ENCODE measurements at regions not wholly inside any gene's neighbourhood (a gene's known extent, or its start where the extent isn't known, plus 50 kb on each side); places are given as distances from the start of the nearest gene placed in this dataset.
"Not testable (repeated sequence)": the region's sequence is repeated elsewhere in the genome, so short reads cannot be mapped to it uniquely, and the experiment has no call there.

DNA sequence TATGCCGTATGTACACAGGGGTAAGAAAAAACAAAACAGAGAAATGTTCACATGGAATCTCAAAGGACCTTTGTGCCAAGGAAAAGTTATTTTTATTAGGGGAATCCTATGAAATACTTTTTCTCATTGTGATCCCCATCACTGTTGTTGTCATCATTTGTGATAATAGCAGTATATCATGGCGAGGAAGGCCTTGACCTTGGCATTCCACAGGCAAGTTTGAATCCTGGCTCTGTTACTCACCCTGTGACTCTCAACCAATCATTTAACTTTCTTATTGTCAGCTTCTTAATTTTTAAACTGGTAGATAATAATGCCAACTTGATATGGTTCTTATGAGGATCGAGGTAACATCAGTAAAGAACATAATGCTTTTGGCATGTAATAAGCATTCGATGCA is 142.2 kb upstream of the DDHD1 start:
- DNase-seq (ENCODE audit: low read depth) = no peak

DNA sequence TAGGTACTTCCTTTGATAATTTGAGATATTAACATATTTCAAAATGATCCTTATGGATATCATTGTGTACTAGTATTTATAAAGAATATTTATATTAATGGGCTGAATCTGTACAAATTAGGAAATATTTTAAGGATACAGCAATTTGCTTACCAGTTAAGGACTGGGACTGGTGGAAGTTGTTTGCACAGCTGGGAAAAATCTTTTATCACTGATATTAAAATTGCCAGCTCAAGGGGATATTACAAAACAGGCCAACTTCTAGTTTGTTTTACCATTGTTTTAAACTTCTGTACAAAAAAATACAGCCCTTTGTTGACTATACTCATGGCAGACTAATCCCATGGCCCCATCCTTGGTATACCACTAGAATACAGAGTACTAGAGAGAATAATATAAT is 133.2 kb upstream of the DDHD1 start:
- DNase-seq (ENCODE audit: low read depth) = no peak

DNA sequence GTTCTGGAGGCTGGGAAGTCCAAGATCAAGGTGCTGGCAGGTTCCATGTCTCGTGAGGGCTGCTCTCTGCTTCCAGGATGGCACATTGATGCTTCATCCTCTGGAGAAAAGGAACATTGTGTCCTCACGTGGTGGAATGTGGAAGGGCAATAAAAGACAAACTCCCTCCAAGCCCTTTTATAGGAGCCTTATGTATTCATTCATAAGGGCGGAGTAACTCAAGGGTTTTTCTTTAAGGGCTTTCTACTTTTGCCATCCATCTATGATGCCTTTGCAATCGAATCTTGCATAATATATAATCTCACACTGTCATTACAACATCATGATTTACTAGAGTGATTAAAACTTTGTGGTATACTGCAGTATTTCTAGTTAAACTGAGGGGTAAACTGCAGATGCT is 132.7 kb upstream of the DDHD1 start:
- no peak for DNase-seq (ENCODE audit: low read depth)

DNA sequence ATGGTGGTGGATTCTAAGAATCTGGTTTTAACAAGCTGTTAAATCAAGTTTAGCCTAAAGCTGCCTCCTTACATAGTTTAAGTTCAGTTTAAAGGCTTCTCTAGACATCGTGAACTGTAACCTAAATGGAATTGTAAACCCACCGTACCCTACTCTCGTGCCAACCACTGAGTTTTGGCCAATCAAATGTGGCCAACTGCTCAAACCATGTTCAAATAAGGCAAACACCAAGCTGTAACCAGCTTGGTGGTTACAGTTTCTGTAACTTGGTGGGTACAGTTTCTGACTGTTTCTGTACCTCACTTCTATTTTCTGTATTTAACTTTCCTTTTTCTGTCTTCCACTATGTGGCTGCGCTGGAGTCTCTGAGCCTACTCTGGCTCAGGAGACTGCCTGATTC is 131.9 kb upstream of the DDHD1 start:
- no peak for DNase-seq (ENCODE audit: low read depth)

DNA sequence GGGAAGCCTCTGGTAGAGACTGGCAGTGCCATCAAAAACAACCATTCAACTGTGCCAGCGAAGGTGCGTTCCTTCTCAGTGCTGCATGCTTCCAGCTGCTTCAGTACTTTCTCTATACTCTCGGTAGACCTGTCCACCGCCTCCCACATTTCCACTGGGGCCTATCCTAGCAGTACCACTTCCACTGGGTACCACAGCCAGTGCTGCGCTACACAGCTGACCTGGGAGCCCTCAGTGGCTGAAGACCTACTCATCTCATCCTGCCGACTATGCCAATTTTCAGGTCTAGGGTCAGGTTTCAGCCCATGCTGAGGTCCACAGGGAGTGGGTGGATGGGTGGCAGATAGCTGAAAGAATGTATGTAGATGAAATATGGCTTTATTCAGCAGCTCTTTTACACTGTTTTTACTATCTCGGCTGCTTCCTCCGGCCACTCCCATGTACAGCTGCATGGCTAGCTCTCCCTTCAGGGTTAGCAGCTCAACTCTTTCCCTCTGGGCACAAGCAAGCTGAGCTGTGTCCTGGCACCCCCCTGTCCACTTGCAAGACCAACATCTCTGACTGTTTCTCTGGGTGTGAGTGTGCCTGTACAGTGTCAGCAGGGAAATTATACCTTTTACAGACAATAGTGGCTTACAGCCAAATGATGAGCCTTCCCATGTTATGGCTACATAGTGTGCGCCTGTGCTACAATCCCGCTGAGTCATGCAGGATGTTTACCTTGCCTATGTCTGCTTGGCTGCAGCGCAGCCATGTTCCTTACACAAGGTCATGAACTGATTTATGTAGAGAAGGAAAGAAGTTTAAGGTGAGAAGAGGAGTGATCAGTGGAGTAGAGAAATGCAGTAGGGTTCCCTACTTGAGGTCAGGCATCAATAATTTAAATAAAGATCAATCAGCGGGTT is 125.7 kb upstream of the DDHD1 start:
- DNase-seq (ENCODE audit: low read depth) = peak; percentile 89

DNA sequence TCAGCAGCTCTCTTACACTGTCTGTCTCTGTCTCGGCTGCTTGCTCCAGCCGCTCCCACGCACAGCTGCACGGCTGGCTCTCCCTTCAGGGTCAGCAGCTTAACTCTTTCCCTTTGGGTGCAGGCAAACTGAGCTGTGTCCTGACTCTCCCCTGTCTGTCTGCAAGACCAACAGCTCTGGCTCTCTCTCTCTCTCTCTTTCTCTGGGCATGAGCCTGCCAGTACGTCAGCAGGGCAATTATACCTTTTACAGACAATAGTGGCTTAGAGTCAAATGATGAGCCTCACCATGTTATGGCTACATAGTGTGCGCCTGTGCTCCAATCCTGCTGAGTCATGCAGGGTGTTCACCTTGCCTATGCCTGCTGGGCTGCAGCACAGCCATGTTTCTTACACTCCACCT is 120.5 kb upstream of the DDHD1 start:
- DNase-seq (ENCODE audit: low read depth) = peak; percentile 72

DNA sequence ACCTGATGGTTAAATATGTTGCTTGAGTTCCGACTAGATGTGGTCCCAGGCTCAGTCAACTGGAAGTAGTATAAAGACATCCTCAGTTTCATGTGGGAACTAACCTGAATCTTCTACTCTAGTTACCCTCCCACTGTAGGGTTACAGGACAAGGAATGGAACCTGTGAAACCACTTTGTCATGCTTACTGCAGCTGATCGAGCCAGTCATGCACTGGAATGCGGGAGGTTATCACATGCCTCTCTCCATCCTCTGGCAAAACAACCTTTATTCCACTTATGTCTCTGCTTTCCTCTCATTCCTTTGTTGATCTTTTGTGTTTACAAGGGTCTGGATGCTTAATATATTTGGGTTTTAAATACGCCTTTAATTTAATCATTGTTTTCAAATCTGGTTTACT is 111.9 kb upstream of the DDHD1 start:
- no peak for DNase-seq (ENCODE audit: low read depth)

DNA sequence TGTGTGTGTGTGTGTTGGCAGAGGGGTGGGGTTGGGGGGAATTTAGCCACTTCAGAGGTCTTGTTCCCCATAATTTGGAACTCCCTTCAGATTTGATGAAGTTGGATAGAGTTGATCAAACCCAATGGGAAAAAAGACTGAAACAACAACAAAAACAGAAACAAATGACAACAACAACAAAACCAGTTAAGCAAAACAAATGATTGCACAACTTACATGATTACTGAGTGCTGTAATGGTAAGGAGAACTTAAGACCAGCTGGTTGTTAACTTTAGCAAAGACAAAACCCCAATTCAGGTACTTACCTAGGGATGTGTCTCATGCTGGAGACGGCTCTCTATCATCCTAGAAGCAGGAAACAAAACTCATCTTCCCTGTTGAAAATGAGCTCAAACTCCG is 107.8 kb upstream of the DDHD1 start:
- no peak for DNase-seq (ENCODE audit: low read depth)

DNA sequence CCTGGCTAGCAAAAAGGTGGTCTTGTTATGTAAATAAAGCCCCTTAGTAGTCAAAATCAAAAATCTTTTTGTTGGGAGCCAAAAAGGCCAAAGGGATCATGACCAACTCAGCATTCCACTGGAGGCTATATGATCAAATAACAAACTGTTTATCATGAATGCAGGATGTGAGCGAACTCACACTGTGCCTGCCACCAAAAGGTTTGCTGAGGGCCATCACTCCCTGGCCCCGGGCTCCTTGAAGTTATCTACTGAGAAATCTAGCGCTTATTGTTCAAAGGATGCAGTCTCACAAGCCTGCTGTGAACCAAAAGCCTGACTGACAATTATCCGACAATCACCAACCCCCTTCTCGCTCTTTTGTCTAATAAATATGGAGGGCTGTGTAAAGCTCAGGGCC is 107.2 kb upstream of the DDHD1 start:
- DNase-seq (ENCODE audit: low read depth) = no peak

DNA sequence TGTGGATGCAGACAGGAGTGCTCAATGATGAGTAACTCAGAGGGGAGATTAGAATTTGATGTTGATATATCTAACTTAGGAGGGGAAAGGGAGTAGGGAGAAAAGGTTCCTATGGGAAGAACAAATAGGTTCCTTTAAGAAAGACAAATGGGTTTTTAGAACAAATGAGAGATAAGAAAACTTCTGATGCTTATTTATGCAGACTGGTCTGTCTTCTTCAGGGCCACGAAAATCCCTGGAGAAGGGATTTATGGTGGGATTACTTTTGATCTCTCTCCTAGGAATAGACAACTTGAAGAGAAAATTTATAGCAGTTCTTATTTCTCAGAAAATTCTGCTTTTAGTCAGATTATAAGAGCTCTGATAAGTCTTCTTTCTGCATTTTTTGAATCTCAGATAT is 99.0 kb upstream of the DDHD1 start:
- no peak for DNase-seq (ENCODE audit: low read depth)

DNA sequence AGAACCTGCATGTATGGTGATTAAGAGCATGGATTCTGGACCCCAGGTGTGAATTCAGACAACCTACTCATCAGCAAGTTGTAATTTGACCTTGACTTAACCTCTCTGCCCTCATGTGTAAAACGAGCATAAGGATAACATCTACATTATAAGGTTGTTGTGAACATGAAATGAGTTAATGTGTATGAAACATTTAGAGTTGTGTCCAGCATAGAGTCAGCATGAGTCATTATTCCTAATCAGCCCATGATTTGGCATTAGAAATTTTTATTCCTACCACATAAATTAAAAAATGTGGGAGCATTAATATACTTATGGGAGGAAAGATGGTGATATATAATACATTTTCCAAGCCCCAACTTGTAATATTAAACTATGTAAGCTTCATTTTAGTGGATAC is 95.9 kb upstream of the DDHD1 start:
- no peak for DNase-seq (ENCODE audit: low read depth)

DNA sequence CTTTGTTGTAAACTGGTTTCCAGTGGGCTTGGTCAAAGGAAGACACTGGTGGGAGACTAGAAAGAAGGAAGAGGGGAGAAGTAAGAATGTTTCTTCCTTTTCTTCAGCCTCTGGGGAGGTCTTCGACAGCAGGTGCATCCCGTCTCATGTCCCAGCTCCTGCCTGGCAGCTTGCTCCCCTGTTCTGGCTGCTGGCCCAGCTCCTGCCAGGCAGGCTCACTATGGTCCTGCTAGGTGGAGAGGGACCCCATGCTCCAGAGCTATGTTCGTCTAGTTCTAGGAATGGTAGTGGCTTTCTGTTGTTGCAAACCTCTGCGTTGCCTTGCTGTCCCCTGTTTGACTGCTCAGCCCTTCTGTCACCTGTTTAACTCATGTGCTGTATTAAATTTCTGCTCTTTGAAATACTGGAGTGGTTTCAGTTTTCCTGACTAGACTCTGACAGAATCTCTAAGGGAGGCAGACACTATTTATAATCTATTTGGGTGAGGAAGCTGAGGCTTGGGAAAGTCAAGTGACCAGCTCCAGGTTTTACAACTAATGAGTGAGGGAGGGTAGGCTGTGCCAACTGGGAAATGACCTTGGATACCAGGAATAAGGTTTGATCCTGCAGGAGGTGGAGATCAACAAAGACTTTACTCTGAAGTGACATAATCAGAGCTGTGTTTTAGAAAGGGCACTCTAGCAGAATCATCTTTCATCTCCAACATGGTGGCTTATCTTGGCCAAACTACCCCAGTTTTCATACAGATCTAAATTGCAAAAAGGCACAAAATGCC is 94.7 kb upstream of the DDHD1 start:
- no peak for DNase-seq (ENCODE audit: low read depth)

DNA sequence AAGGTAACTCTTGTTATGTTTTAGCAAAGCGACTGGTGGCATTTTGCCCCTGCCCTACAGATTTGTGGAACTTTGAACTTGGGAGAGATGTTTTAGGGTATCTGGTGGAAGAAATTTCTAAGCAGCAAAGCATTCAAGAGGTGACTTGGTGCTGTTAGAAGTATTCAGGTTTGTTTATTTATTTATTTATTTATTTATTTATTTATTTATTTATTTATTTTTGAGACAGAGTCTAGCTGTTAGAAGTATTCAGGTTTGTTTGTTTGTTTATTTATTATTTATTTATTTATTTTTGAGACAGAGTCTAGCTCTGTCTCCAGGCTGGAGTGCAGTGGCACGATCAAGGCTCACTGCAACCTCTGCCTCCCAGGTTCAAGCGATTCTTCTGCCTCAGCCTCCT is 89.8 kb upstream of the DDHD1 start:
- DNase-seq (ENCODE audit: low read depth) = not testable (repeated sequence)

DNA sequence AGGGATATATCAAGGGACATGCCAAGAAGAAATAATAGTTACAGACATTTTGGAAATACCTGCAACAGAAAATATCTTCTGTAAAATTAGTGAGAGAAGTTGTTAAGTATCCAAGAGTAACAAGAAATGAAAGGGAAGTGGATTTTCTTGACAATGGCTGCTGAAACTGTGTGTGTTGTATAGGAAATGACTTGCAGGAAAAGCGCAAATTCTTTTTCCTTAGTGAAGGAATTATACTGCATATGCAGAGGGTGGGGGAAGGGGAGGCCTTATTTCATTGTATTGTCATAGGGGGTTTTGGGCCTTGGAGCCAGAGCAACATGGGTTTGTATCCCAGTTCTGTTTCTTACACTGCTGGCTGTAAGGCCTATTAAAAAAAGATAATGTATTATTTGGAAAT is 84.4 kb upstream of the DDHD1 start:
- no peak for DNase-seq (ENCODE audit: low read depth)

DNA sequence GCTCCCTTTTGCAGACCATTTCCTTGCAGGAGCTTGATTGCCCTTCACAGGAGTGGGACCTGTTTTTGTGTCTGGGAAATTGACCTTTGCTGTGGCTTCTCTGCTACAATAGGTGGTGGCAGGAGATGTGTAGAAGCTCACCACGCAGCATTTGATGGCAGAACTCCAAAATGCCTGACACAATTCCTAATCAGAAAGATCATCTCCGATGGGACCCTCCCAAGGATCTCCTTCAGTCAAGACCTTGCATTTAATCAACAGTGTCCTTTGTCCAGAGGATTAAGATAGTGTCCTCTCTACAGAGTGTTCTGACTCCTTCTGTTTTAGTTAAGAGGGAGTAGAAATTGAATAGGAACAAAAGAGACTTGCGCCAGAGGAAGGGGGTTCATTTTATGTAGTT is 83.6 kb upstream of the DDHD1 start:
- no peak for DNase-seq (ENCODE audit: low read depth)

DNA sequence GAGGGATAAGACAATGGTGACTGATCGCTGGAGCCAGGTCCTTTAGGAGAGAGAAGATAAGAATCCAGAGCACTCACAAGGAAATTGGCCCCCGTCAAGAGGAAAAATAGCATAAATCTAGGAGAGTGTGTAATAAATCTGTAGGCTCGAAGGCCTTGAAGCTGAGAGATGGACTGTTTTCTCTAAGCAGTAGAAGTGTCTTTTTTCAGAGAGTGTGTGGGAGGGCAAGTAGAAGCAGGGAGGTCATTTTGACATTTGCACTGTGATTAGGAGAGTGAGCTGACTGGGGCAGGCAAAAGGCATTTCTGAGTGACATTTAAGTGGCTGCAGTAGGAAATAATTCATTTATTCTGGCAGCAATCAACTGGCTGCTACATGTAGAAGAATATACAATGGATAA is 78.0 kb upstream of the DDHD1 start:
- DNase-seq (ENCODE audit: low read depth) = no peak

DNA sequence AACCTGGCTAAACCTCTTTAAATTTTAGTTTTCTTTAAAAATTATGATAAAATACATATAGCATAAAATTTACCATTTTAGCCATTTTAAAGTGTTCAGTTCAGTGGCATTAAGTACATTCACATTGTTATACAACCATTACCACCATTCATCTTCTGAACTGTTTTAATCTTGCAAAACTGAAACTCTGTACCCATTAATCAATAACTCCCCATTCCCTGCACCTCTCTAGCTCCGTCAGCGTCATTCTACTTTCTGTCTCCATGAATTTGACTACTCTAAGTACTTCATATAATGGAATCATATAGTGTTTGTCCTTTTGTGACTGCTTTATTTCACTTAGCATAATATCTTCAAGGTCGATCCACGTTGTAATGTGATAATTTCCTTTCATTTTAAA is 75.8 kb upstream of the DDHD1 start:
- no peak for DNase-seq (ENCODE audit: low read depth)

DNA sequence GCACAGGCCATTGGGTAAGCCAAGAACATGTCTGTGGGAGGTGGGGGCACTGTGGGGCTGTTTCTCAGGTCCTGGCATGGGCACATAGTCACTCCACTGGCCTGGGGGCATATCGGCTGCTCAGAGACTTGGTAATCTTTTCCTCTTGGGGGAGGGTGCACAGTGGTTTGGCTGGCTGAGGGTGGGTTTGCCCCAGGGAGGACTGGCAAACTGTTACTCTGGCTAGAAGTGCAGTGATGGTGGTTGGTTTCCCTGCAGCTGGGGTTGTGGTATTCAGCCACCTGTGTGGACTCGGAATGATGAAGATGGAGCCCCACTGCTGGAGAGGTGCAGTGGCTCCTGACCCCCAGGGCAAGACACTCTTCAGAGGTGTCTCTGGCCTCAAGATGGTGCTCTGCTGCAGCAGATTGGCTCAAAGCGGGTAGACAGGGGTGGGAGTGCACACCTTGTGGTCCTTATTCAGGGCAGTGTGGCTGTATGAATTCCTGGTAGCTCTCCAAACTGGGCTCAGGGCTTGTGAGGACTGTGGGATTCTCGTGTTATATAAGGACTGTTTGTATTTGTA is 74.1 kb upstream of the DDHD1 start:
- DNase-seq (ENCODE audit: low read depth) = no peak

DNA sequence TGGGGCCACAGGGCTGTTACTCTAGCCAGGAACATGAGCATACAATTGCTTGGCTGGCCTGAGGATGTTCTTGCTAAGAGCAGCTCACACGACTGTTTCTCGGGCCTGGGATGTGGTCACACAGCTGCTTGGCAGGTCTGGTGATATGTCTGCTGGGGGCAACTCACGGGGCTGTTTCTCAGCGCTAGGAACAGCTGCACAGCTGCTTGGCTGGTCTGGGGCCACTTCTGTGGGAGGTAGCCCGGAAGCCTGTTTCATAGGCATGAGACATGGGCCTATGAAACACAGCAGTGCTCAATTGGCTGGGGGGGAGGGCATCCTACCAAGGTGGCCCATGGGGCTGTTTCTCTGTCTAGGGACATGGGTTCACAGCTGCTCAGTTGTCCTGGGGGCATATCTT is 73.4 kb upstream of the DDHD1 start:
- peak; percentile 69 for DNase-seq (ENCODE audit: low read depth)

DNA sequence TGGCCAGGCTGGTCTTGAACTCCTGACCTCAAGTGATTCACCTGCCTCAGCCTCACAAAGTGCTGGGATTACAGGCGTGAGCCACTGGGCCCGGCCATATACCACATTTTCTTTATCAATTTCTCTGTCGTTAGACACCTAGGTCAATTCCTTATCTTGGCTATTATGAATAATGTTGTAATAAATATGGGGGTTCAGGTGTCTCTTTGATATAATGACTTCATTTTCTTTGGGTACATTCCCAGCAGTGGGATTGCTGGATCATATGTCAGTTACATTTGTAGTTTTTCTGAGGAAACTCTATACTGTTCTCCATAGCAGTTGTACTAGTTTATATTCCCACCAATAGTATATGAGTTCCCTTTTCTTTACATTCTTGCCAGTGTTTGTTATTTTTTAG is 67.8 kb upstream of the DDHD1 start:
- DNase-seq (ENCODE audit: low read depth) = no peak

DNA sequence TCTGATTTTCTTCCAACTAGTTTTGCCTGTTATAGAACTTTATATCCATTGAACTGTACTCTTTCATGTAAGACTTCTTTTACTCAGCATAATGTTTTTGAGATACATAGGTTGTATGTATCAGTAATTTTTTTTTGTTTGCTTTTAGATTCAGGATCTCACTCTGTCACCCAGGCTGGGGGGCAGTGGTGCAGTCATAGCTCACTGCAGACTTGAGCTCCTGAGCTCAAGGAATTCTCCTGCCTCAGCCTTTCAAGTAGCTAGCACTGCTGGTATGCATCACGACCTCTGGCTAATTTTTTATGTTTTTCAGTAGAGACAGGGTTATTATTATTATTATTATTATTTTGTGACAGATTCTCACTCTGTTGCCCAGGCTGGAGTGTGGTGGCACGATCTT is 65.0 kb upstream of the DDHD1 start:
- DNase-seq (ENCODE audit: low read depth) = no peak

DNA sequence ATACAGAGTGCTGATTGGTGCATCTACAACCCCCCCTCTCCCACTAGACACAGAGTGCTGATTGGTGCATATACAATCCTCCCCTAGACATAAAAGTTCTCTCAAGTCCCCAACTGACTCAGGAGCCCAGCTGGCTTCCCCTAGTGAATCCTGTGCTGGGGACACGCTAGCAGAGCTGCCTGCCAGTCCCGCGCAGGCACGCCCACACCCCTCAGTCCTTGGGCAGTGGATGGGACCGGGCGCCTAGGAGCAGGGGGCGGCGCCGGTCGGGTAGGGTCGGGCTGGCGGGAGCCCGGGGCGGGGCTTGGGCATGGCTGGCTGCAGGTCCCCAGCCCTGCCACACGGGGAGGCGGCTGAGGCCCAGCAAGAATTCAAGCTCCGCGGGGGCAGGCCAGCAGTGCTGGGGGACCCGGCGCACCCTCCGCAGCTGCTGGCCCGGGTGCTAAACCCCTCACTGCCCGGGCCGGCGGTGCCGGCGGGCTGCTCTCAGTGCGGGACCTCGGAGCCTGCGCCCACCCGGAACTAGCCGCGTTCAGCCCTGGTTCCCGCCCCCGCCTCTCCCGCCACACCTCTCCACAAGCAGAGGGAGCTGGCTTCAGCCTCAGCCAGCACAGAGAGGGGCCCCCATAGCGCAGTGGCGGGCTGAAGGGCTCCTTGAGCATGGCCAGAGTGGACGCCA is 64.3 kb upstream of the DDHD1 start:
- DNase-seq (ENCODE audit: low read depth) = peak; percentile 89
